ENCODE measurements at regions not wholly inside any gene's neighbourhood (a gene's known extent, or its start where the extent isn't known, plus 50 kb on each side); places are given as distances from the start of the nearest gene placed in this dataset.

DNA sequence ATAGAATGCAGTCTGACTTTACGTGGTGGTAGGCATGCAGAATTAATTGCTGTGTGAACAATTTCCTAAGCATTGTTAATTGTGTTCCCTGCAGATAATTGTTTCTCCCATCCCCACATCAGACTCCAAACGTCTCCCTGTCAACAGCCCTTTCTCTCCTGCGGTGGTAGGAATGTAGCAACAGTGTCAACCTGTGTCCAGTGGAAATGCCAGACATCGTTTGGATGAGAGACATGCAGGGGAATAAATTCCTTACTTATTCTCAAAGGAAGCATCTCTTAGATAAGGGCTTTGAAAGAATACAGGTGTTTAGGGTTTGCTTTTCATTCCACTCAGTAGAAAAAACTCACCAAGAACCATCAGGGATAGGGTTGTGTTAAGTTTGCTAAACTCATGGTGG lies 245.3 kb upstream of the WWC1 start:
- Histone ChIP-seq H2AFZ (ENCODE audit: insufficient read depth, low read depth, low read length, poor library complexity, severe bottlenecking) (no peak overlapping the region), H3K4me1 (ENCODE audit: control insufficient read depth in 2 of 2, insufficient read depth in 2 of 2, low read length in 2 of 2) (no peaks in the 10 kb centered on the region), H3K27ac (ENCODE audit: low read length in 2 of 2) (no peak overlapping the region), H3K9me3 (ENCODE audit: control extremely low read depth in 1 of 3, control insufficient read depth in 2 of 3, insufficient read depth in 1 of 3, low read length in 2 of 3) (peaks cover 0 to 4% (median 0%) of the 10 kb centered on the region in 3 donors), H3K4me3 (ENCODE audit: control extremely low read depth in 1 of 5, extremely low read depth in 1 of 5, insufficient read depth in 1 of 5, low read depth in 2 of 5, low read length in 4 of 5) (no peak overlapping the region), H3K79me2 (ENCODE audit: control insufficient read depth, insufficient read depth, low read length) (no peaks in the 10 kb centered on the region), H3K4me2 (replicated peaks; ENCODE audit: low read depth, low read length, poor library complexity, severe bottlenecking) (no peak overlapping the region), H3K9ac (ENCODE audit: low read length) (no peak overlapping the region), H3K27me3 (replicated peaks in 1 of 4; ENCODE audit: control extremely low read depth in 1 of 4, control insufficient read depth in 3 of 4, insufficient read depth in 4 of 4, low read length in 3 of 4) (no peaks in the 10 kb centered on the region), H4K20me1 (ENCODE audit: control insufficient read depth, insufficient read depth, low read length, poor library complexity, severe bottlenecking) (no peaks in the 10 kb centered on the region), H3K36me3 (replicated peaks in 1 of 2; ENCODE audit: control extremely low read depth in 1 of 2, control insufficient read depth in 1 of 2, extremely low read depth in 1 of 2, insufficient read depth in 2 of 2, low read length in 1 of 2) (no peaks in the 10 kb centered on the region)
- no peak overlapping the region for H3K27ac Mint-ChIP-seq
- ChIA-PET CTCF (no interaction called here), POLR2A (no interaction called here)
- no peaks in the 10 kb centered on the region for H3K9me3 Mint-ChIP-seq (ENCODE audit: insufficient read depth)
- no peak for ATAC-seq (ENCODE audit: low read depth)
- WGBS (ENCODE audit: insufficient coverage) = 90% methylated on average over 2 of the region's 4 CpGs
- intact Hi-C loops (cut with micrococcal nuclease) = no loop called here
- no peaks in the 10 kb centered on the region for H3K4me1 Mint-ChIP-seq
- no peak for TF ChIP-seq EZH2 (IDR thresholded peaks at IDR 0.05; ENCODE audit: borderline replicate concordance, insufficient read depth, low read depth, low read length, poor library complexity, severe bottlenecking)
- TF ChIP-seq CTCF (IDR thresholded peaks at IDR 0.05) = no peak
- no peak overlapping the region for H3K4me3 Mint-ChIP-seq
- DNase-seq = no peak
- no peaks in the 10 kb centered on the region for H3K27me3 Mint-ChIP-seq

GRCh38 chr5:168047043-168047668 lies 244.3 kb upstream of the WWC1 start:
- Histone ChIP-seq H3K27me3 (replicated peaks in 1 of 4; ENCODE audit: control extremely low read depth in 1 of 4, control insufficient read depth in 3 of 4, insufficient read depth in 4 of 4, low read length in 3 of 4) (no peaks in the 10 kb centered on the region), H3K9ac (ENCODE audit: low read length) (no peak overlapping the region), H3K9me3 (ENCODE audit: control extremely low read depth in 1 of 3, control insufficient read depth in 2 of 3, insufficient read depth in 1 of 3, low read length in 2 of 3) (peaks cover 0 to 1% (median 0%) of the 10 kb centered on the region in 3 donors), H3K4me1 (ENCODE audit: control insufficient read depth in 2 of 2, insufficient read depth in 2 of 2, low read length in 2 of 2) (no peaks in the 10 kb centered on the region), H2AFZ (ENCODE audit: insufficient read depth, low read depth, low read length, poor library complexity, severe bottlenecking) (no peak overlapping the region), H3K4me3 (ENCODE audit: control extremely low read depth in 1 of 5, extremely low read depth in 1 of 5, insufficient read depth in 1 of 5, low read depth in 2 of 5, low read length in 4 of 5) (no peak overlapping the region), H4K20me1 (ENCODE audit: control insufficient read depth, insufficient read depth, low read length, poor library complexity, severe bottlenecking) (no peaks in the 10 kb centered on the region), H3K4me2 (replicated peaks; ENCODE audit: low read depth, low read length, poor library complexity, severe bottlenecking) (no peak overlapping the region), H3K36me3 (replicated peaks in 1 of 2; ENCODE audit: control extremely low read depth in 1 of 2, control insufficient read depth in 1 of 2, extremely low read depth in 1 of 2, insufficient read depth in 2 of 2, low read length in 1 of 2) (no peaks in the 10 kb centered on the region), H3K79me2 (ENCODE audit: control insufficient read depth, insufficient read depth, low read length) (no peaks in the 10 kb centered on the region), H3K27ac (ENCODE audit: low read length in 2 of 2) (no peak overlapping the region)
- H3K27ac Mint-ChIP-seq = no peak overlapping the region
- H3K9me3 Mint-ChIP-seq (ENCODE audit: insufficient read depth) = no peaks in the 10 kb centered on the region
- no peak for ATAC-seq (ENCODE audit: low read depth)
- no peak overlapping the region for H3K4me3 Mint-ChIP-seq
- DNase-seq = no peak
- H3K4me1 Mint-ChIP-seq = no peaks in the 10 kb centered on the region
- ChIA-PET CTCF (no interaction called here), POLR2A (no interaction called here)
- TF ChIP-seq CTCF (IDR thresholded peaks at IDR 0.05) = no peak
- no peak for TF ChIP-seq EZH2 (IDR thresholded peaks at IDR 0.05; ENCODE audit: borderline replicate concordance, insufficient read depth, low read depth, low read length, poor library complexity, severe bottlenecking)
- WGBS (ENCODE audit: insufficient coverage) = 21% methylated on average over 11 of the region's 11 CpGs
- H3K27me3 Mint-ChIP-seq = no peaks in the 10 kb centered on the region
- intact Hi-C loops (cut with micrococcal nuclease) = no loop called here
